ENCODE measurements at regions not wholly inside any gene's neighbourhood (a gene's known extent, or its start where the extent isn't known, plus 50 kb on each side); places are given as distances from the start of the nearest gene placed in this dataset.

- no peak for TF ChIP-seq POLR2A (IDR thresholded peaks at IDR 0.05; ENCODE audit: low read depth, low read length)
- TF ChIP-seq TAF1 (IDR thresholded peaks at IDR 0.05; ENCODE audit: low read depth, low read length): no peak
- no peak for TF ChIP-seq POLR2AphosphoS5 (IDR thresholded peaks at IDR 0.05; ENCODE audit: low read depth, low read length)
- TF ChIP-seq SPI1 (IDR thresholded peaks at IDR 0.05; ENCODE audit: low read depth, low read length): no peak
- TF ChIP-seq PAX5 (IDR thresholded peaks at IDR 0.05; ENCODE audit: insufficient read depth, low read length, severe bottlenecking): no peak
- no peak for TF ChIP-seq POU2F2 (IDR thresholded peaks at IDR 0.05; ENCODE audit: low read depth, low read length)
Measured at GRCh38 chr16:85420501-85421337, 192.4 kb upstream of the GSE1 start.

All from GM12891 (cell line).